Mesothelial cell of epicardium (in vitro differentiated cells): ENCODE measurements at regions not wholly inside any gene's neighbourhood (a gene's known extent, or its start where the extent isn't known, plus 50 kb on each side); places are given as distances from the start of the nearest gene placed in this dataset. TPM values are rescaled to one million over a fixed set of nuclear protein-coding genes. Genes with fewer than 3 reads are reported as not detected.

ENCODE experiments used
- DNase-seq, 2 experiments: peaks; one replicate each; pipeline ENCODE4 v3.0.0; 2021; ENCODE audit warnings: low spot score in 2 of 2; ENCODE audit not compliant: unreplicated experiment in 2 of 2
- H3K27ac Mint-ChIP-seq: 2 replicates; pipeline ENCODE4 v1.8.0; 2021; ENCODE audit warnings: mixed read lengths
- H3K27me3 Mint-ChIP-seq: 2 replicates; pipeline ENCODE4 v1.8.0; 2021; ENCODE audit warnings: low read depth, mixed read lengths
- H3K36me3 Mint-ChIP-seq: 2 replicates; pipeline ENCODE4 v1.8.0; 2021; ENCODE audit warnings: mixed read lengths
- H3K4me1 Mint-ChIP-seq: 2 replicates; pipeline ENCODE4 v1.8.0; 2021; ENCODE audit warnings: mixed read lengths
- H3K4me3 Mint-ChIP-seq: 2 replicates; pipeline ENCODE4 v1.8.0; 2021; ENCODE audit warnings: mild to moderate bottlenecking, moderate library complexity, mixed read lengths
- H3K9me3 Mint-ChIP-seq: 2 replicates; pipeline ENCODE4 v1.8.0; 2021; ENCODE audit warnings: mixed read lengths
- microRNA-seq: library from miRNA; unstranded; fragments of <30 nt; microRNA quantifications from one replicate; pipeline ENCODE4 v1.2.0, GENCODE V29; 2021; ENCODE audit warnings: inconsistent platforms, mixed read lengths
- TF ChIP-seq, protein P1 (sequence below): fragments of 200-600 bp; sonication (generic); IDR thresholded peaks from one replicate; pipeline ENCODE4 v1.5.0; 2021; ENCODE audit warnings: antibody characterized with exemption; ENCODE audit not compliant: unreplicated experiment

DNA sequence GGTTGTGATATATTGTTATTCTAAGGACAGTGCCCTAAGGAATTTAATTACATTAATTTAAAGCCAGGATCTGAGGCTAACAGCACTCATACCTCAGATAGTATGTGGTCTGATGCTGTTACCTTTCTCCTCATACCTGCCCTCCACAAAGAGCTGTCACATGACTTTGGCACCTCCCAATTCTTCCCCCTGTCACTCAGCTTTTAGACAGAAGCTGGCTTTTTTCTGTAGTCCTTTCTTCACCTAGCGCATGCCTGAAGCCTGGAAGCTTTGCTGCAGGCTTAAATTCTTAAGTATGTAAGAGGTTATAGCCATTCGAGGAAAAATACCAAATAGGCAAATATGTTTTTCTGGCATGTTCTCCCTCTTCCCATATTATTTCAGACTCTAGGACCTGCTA is 61.0 kb upstream of the ADAMTS19 start:
- no peaks in the 10 kb centered on the region for H3K27me3 Mint-ChIP-seq
- peaks cover 31% of the 10 kb centered on the region for H3K4me1 Mint-ChIP-seq

DNA sequence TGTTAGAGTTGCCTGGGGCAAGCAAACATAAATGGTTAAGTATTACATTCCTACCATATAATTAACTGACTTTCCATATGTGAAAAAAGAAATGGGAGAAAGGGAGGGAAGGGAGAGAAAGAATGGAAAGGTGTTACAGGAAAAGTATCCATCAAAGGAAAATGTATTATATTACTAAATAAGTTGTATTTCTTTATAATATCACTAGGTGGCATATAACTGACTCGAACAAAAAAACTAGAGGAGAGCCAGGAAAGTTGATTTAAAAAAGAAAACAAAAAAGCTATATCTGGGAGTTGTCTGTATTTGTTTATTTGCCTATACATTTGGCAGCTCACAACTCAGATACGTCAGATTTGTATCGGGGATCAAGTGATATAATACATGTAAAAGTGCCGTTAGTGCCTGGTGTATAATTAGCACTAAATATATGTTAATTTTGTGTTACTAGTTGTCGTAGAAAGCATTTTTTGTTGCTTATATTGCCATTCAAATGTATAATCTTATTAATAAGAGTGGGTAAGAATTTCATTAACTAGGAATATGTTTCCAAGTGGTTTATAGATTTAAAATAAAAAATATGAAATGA is 59.6 kb upstream of the ADAMTS19 start:
- H3K36me3 Mint-ChIP-seq: no peaks in the 10 kb centered on the region

More for the DNA sequence above, 61.0 kb upstream of the ADAMTS19 start:
- no peak for DNase-seq
- Mint-ChIP-seq H3K36me3 (no peaks in the 10 kb centered on the region), H3K27ac (no peak overlapping the region), H3K9me3 (peaks cover 9% of the 10 kb centered on the region), H3K4me3 (no peak overlapping the region)
- TF ChIP-seq, protein P1, sequence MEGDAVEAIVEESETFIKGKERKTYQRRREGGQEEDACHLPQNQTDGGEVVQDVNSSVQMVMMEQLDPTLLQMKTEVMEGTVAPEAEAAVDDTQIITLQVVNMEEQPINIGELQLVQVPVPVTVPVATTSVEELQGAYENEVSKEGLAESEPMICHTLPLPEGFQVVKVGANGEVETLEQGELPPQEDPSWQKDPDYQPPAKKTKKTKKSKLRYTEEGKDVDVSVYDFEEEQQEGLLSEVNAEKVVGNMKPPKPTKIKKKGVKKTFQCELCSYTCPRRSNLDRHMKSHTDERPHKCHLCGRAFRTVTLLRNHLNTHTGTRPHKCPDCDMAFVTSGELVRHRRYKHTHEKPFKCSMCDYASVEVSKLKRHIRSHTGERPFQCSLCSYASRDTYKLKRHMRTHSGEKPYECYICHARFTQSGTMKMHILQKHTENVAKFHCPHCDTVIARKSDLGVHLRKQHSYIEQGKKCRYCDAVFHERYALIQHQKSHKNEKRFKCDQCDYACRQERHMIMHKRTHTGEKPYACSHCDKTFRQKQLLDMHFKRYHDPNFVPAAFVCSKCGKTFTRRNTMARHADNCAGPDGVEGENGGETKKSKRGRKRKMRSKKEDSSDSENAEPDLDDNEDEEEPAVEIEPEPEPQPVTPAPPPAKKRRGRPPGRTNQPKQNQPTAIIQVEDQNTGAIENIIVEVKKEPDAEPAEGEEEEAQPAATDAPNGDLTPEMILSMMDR: no peak

DNA sequence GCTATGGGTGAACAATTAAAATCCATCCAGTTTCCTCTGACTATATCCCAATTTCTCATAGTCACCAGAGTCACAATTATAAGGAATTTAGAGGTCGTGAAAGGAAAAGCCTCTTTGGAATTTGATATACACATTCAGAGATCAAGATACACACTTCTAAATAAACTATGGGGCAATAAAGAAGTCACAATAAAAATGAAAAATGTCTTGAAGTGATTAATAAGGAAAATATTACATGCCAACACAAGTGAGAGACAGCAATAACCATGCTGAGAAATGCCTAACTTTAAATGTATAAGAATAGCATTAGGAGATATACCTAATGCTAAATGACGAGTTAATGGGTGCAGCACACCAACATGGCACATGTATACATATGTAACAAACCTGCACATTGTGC is 54.9 kb upstream of the ADAMTS19 start:
- no peaks in the 10 kb centered on the region for H3K27me3 Mint-ChIP-seq
- peaks cover 21% of the 10 kb centered on the region for H3K4me1 Mint-ChIP-seq
- no peaks in the 10 kb centered on the region for H3K36me3 Mint-ChIP-seq
- H3K9me3 Mint-ChIP-seq: peaks cover 3% of the 10 kb centered on the region
- H3K4me3 Mint-ChIP-seq: no peak overlapping the region
- no peak overlapping the region for H3K27ac Mint-ChIP-seq
- DNase-seq: no peak
- TF ChIP-seq, protein P1: no peak

More for the DNA sequence above, 59.6 kb upstream of the ADAMTS19 start:
- Mint-ChIP-seq H3K4me1 (peaks cover 38% of the 10 kb centered on the region), H3K27ac (no peak overlapping the region), H3K4me3 (no peak overlapping the region), H3K27me3 (no peaks in the 10 kb centered on the region), H3K9me3 (peaks cover 7% of the 10 kb centered on the region)
- no peak for DNase-seq
- TF ChIP-seq, protein P1: peak; percentile 37

DNA sequence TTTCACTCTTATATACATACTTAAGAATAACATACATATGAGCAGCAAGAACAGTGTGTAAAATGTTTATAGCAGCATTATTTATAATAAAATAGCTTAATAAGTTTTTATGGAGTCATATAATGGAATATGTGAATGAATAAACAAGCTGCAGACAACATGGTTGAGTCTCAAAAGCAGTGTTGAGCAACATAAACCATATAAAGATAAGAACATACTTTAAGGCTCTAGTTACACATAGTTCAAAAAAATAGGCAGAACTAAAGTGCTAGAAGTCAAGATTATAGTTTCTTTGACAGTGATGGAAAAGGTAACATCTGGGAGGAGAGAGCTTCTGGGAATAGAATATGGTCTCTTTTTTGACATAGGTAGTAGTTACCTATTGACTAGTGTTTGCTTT is 53.7 kb upstream of the ADAMTS19 start:
- no peaks in the 10 kb centered on the region for H3K36me3 Mint-ChIP-seq
- H3K4me3 Mint-ChIP-seq: no peak overlapping the region
- H3K9me3 Mint-ChIP-seq: peaks cover 3% of the 10 kb centered on the region
- peaks cover 27% of the 10 kb centered on the region for H3K4me1 Mint-ChIP-seq
- DNase-seq: no peak
- TF ChIP-seq, protein P1: no peak
- no peak overlapping the region for H3K27ac Mint-ChIP-seq
- H3K27me3 Mint-ChIP-seq: no peaks in the 10 kb centered on the region

Small RNA genes lying in the stretch of these regions (microRNA-seq; reads per million reads assigned to microRNA genes)
- gene MIR4460: not detected
